HFFc6 (cell line): ENCODE measurements at regions not wholly inside any gene's neighbourhood (a gene's known extent, or its start where the extent isn't known, plus 50 kb on each side); places are given as distances from the start of the nearest gene placed in this dataset.
A peak's percentile ranks its signal among the peaks of the same experiment; 100 is the strongest.

Experiments used
- DNase-seq: peaks from one replicate; pipeline ENCODE4 v3.0.0-alpha.2; 2018
- H3K27ac Mint-ChIP-seq: 2 replicates; pipeline ENCODE4 v1.8.0; 2020; ENCODE audit warnings: mild to moderate bottlenecking, mixed read lengths
- H3K27me3 Mint-ChIP-seq: 2 replicates; pipeline ENCODE4 v1.8.0; 2021; ENCODE audit warnings: mild to moderate bottlenecking, moderate library complexity, mixed read lengths; ENCODE audit not compliant: insufficient read depth
- H3K36me3 Mint-ChIP-seq: 2 replicates; pipeline ENCODE4 v1.8.0; 2021; ENCODE audit warnings: low read depth, mixed read lengths
- H3K4me1 Mint-ChIP-seq: 2 replicates; pipeline ENCODE4 v1.8.0; 2020; ENCODE audit warnings: low read depth, mixed read lengths
- H3K4me3 Mint-ChIP-seq: 2 replicates; pipeline ENCODE4 v1.8.0; 2020; ENCODE audit warnings: mild to moderate bottlenecking, moderate library complexity, mixed read lengths
- H3K9me3 Mint-ChIP-seq: 2 replicates; pipeline ENCODE4 v1.8.0; 2020; ENCODE audit warnings: mild to moderate bottlenecking, mixed read lengths
- CTCF ChIP-seq: fragments of 200-600 bp; sonication (generic); IDR thresholded peaks from 2 replicates; pipeline ENCODE4 v1.5.0; 2021; ENCODE audit warnings: antibody characterized with exemption, mild to moderate bottlenecking

- Mint-ChIP-seq H3K27me3 (no peaks in the 10 kb centered on the region; the same call in 1 of the 2 replicates), H3K4me3 (no peak overlapping the region), H3K9me3 (no peaks in the 10 kb centered on the region), H3K36me3 (peaks cover 7% of the 10 kb centered on the region; the same call in 1 of the 2 replicates), H3K27ac (no peak overlapping the region), H3K4me1 (peaks cover 26% of the 10 kb centered on the region)
- no peak for DNase-seq
- no peak for TF ChIP-seq CTCF
These were observed 324.5 kb upstream of the WWC1 start for GRCh38 chr5:167966979-167967378.

- Mint-ChIP-seq H3K27ac (no peak overlapping the region), H3K9me3 (no peaks in the 10 kb centered on the region), H3K4me1 (peaks cover 26% of the 10 kb centered on the region), H3K36me3 (peaks cover 7% of the 10 kb centered on the region; the same call in 1 of the 2 replicates), H3K4me3 (no peak overlapping the region), H3K27me3 (no peaks in the 10 kb centered on the region; the same call in 1 of the 2 replicates)
- DNase-seq = no peak
- TF ChIP-seq CTCF = peak; percentile 37; the same call in 1 of the 2 replicates
These were observed 323.8 kb upstream of the WWC1 start for GRCh38 chr5:167967494-167968177.

DNA sequence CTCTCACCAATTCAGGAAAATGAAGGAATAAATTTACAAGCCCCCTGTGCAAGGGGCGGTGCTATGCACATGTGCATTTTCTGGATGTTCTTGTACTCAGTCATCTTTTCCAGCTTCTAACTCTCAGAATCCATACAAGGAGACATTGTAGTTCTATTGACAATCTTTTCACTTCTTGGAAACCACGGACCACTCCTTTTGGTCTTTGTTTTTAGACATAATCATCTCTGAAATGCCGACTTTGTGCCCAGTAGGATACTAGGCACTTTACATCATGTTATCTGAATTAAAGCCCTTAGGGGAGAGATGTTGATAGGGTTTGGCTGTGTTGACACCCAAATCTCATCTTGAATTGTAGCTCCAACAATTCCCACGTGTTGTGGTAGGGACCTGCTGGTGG, 322.6 kb upstream of the WWC1 start:
- Mint-ChIP-seq H3K36me3 (peaks cover 7% of the 10 kb centered on the region; the same call in 1 of the 2 replicates), H3K27me3 (no peaks in the 10 kb centered on the region; the same call in none of the 2 replicates), H3K4me1 (peaks cover 26% of the 10 kb centered on the region), H3K9me3 (no peaks in the 10 kb centered on the region), H3K27ac (no peak overlapping the region), H3K4me3 (no peak overlapping the region)
- no peak for DNase-seq
- no peak for TF ChIP-seq CTCF

DNA sequence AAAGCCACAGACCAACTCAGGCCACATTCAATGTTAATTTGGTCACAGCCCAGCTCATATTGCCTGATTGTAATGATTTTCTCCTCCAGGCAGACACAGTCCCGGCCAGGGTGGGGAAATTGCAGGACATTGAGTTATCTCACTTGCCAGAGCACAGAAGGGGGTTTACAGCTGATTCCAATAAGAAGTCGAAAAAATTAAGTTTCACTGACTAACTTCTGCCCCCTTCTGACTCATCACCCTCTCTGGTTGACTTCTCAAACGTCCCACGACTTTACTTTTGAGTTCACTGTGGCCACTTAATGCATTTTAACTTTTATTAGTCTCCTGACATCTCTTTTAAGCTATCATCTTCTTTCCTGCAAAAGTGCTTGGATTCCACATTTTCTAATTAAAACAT, 321.4 kb upstream of the WWC1 start:
- H3K36me3 Mint-ChIP-seq = peaks cover 7% of the 10 kb centered on the region; the same call in 1 of the 2 replicates
- H3K4me3 Mint-ChIP-seq = no peak overlapping the region; the same call in 1 of the 2 replicates
- peak; percentile 25 for DNase-seq
- peak; percentile 27; the same call in 1 of the 2 replicates for TF ChIP-seq CTCF
- H3K27me3 Mint-ChIP-seq = no peaks in the 10 kb centered on the region; the same call in none of the 2 replicates
- H3K4me1 Mint-ChIP-seq = peaks cover 26% of the 10 kb centered on the region
- no peak overlapping the region for H3K27ac Mint-ChIP-seq
- H3K9me3 Mint-ChIP-seq = no peaks in the 10 kb centered on the region

DNA sequence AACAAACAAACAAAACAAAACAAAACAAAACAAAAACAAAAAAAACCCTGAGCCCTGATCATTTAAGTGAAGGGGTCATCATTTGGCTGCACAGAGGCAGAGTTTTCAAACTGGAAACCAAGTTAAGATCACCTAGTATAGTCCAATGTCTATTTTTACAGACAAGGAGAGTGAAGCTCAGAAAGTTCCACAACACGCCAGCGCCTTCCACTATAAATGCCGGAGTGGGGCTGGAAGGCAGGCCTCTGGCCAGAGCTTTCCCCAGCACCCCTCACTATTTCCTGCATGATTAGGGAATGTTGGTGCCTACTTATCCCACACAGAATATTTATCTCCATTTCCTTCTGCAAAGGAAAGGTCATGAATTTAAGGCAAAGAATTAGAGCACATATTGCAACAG, 319.7 kb upstream of the WWC1 start:
- no peak for DNase-seq
- TF ChIP-seq CTCF = no peak
- Mint-ChIP-seq H3K36me3 (peaks cover 7% of the 10 kb centered on the region; the same call in 1 of the 2 replicates), H3K4me1 (peaks cover 26% of the 10 kb centered on the region), H3K27ac (no peak overlapping the region), H3K4me3 (no peak overlapping the region), H3K27me3 (no peaks in the 10 kb centered on the region; the same call in none of the 2 replicates), H3K9me3 (no peaks in the 10 kb centered on the region)
